Lower lobe of right lung (tissue), 2 donors: ENCODE measurements at regions not wholly inside any gene's neighbourhood (a gene's known extent, or its start where the extent isn't known, plus 50 kb on each side); places are given as distances from the start of the nearest gene placed in this dataset.

Source experiments
- ATAC-seq, 2 donors: fragments of 200-7000 bp; cut with Tn5 transposase; one replicate each; pipeline ENCODE4 v1.9.1; 2020 to 2022; ENCODE audit warnings: mild to moderate bottlenecking in 2 of 2, moderate library complexity in 2 of 2
- DNase-seq: peaks from one replicate; pipeline ENCODE4 v3.0.0-alpha.2; 2020
- H3K27ac ChIP-seq: fragments of 200-600 bp; one replicate; pipeline ENCODE4 v1.8.0; 2022
- H3K27me3 ChIP-seq: fragments of 200-600 bp; one replicate; pipeline ENCODE4 v1.8.0; 2022; ENCODE audit warnings: low read depth
- H3K36me3 ChIP-seq: fragments of 200-600 bp; one replicate; pipeline ENCODE4 v1.8.0; 2022; ENCODE audit warnings: mild to moderate bottlenecking
- H3K4me1 ChIP-seq: fragments of 200-600 bp; one replicate; pipeline ENCODE4 v1.8.0; 2022
- H3K4me3 ChIP-seq: fragments of 200-600 bp; one replicate; pipeline ENCODE4 v1.8.0; 2022; ENCODE audit warnings: mild to moderate bottlenecking
- H3K9me3 ChIP-seq: fragments of 200-600 bp; one replicate; pipeline ENCODE4 v1.8.0; 2022
- intact Hi-C: fragments of 100-400 bp; cut with DNase I; formaldehyde crosslinking; loops from one replicate; pipeline ENCODE4 v1.11.0; 2022
- TF ChIP-seq, protein P1 (sequence below): fragments of 200-600 bp; IDR thresholded peaks from one replicate; pipeline ENCODE4 v1.8.0; 2022; ENCODE audit warnings: antibody characterized with exemption, mild to moderate bottlenecking
- donor health status: DM: no; HTN: yes; CAD: no; lungs with severe emphysema.

DNA sequence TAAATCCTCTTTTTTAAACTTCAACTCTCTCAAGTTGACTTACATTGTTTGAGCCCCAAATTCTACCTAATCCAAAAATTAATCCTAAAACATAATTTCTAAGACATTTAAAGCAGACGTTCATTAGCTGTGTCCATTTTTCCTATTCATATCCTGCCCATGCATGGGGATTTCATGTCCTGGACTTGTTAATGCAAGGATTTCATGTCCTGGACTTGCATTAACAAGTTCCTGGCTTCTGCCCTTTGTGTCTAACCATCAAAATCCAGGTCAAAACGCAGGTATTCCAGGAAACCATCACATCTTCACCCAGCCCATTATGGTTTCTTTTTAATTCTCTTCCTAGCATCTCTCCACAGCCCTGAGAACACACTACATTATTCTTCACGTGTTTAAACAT lies 454.9 kb downstream of the KLF5 start:
- TF ChIP-seq, protein P1, sequence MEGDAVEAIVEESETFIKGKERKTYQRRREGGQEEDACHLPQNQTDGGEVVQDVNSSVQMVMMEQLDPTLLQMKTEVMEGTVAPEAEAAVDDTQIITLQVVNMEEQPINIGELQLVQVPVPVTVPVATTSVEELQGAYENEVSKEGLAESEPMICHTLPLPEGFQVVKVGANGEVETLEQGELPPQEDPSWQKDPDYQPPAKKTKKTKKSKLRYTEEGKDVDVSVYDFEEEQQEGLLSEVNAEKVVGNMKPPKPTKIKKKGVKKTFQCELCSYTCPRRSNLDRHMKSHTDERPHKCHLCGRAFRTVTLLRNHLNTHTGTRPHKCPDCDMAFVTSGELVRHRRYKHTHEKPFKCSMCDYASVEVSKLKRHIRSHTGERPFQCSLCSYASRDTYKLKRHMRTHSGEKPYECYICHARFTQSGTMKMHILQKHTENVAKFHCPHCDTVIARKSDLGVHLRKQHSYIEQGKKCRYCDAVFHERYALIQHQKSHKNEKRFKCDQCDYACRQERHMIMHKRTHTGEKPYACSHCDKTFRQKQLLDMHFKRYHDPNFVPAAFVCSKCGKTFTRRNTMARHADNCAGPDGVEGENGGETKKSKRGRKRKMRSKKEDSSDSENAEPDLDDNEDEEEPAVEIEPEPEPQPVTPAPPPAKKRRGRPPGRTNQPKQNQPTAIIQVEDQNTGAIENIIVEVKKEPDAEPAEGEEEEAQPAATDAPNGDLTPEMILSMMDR, result no peak
- no peak for ATAC-seq

DNA sequence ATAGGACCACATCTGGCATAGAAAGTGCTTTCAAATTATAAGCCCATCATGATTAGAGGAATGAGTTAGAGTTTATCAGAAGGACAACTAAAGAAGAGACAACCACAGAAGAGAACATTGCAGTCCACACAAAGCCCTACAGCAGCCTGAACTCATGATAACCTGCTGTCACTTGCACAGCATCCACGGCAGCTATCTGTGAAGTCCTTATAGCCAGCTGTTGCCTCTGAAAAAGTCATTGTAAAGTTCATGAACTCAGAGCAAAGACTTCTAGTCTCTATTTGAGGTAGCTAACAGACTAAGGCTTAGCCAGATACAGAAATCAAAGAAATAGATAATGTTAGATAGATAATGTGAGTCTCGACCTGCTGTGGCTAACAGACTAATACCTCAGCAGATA lies 450.0 kb downstream of the KLF5 start:
- DNase-seq, result no peak
- H3K4me1 ChIP-seq, result no peaks in the 10 kb centered on the region
- intact Hi-C loops, result no loop called here
- H3K36me3 ChIP-seq, result no peaks in the 10 kb centered on the region
- no peak overlapping the region for H3K4me3 ChIP-seq
- ATAC-seq, result no peak
- no peaks in the 10 kb centered on the region for H3K27me3 ChIP-seq
- H3K9me3 ChIP-seq, result no peaks in the 10 kb centered on the region
- TF ChIP-seq, protein P1, result no peak
- no peak overlapping the region for H3K27ac ChIP-seq

More for the DNA sequence above, 454.9 kb downstream of the KLF5 start:
- no peaks in the 10 kb centered on the region for H3K9me3 ChIP-seq
- no peak for DNase-seq
- H3K4me3 ChIP-seq, result no peak overlapping the region
- H3K27ac ChIP-seq, result no peak overlapping the region
- H3K36me3 ChIP-seq, result no peaks in the 10 kb centered on the region
- intact Hi-C loops, result no loop called here
- H3K27me3 ChIP-seq, result no peaks in the 10 kb centered on the region
- no peaks in the 10 kb centered on the region for H3K4me1 ChIP-seq

GRCh38 chr13:73505376-73505890 lies 446.6 kb downstream of the KLF5 start:
- no peak overlapping the region for H3K4me3 ChIP-seq
- DNase-seq, result no peak
- H3K27ac ChIP-seq, result no peak overlapping the region
- no peaks in the 10 kb centered on the region for H3K27me3 ChIP-seq
- H3K36me3 ChIP-seq, result no peaks in the 10 kb centered on the region
- no peaks in the 10 kb centered on the region for H3K9me3 ChIP-seq
- TF ChIP-seq, protein P1, result no peak
- intact Hi-C loops, result no loop called here
- H3K4me1 ChIP-seq, result no peaks in the 10 kb centered on the region
- ATAC-seq, result no peak

GRCh38 chr13:73499695-73500094 lies 440.9 kb downstream of the KLF5 start:
- H3K4me3 ChIP-seq, result no peak overlapping the region
- no peak overlapping the region for H3K27ac ChIP-seq
- H3K9me3 ChIP-seq, result no peaks in the 10 kb centered on the region
- DNase-seq, result no peak
- H3K4me1 ChIP-seq, result no peaks in the 10 kb centered on the region
- intact Hi-C loops, result no loop called here
- no peak for ATAC-seq
- no peaks in the 10 kb centered on the region for H3K27me3 ChIP-seq
- H3K36me3 ChIP-seq, result no peaks in the 10 kb centered on the region
- TF ChIP-seq, protein P1, result no peak

- Histone ChIP-seq H3K4me3 (no peak overlapping the region), H3K4me1 (no peaks in the 10 kb centered on the region), H3K27me3 (no peaks in the 10 kb centered on the region), H3K36me3 (no peaks in the 10 kb centered on the region), H3K9me3 (no peaks in the 10 kb centered on the region), H3K27ac (no peak overlapping the region)
- TF ChIP-seq, protein P1, result no peak
- ATAC-seq, result no peak
- DNase-seq, result no peak
- intact Hi-C loops, result no loop called here
Observed at GRCh38 chr13:73497430-73497829, 438.6 kb downstream of the KLF5 start.

GRCh38 chr13:73496711-73497110 lies 437.9 kb downstream of the KLF5 start:
- no peaks in the 10 kb centered on the region for H3K36me3 ChIP-seq
- intact Hi-C loops, result no loop called here
- H3K27me3 ChIP-seq, result no peaks in the 10 kb centered on the region
- no peak for DNase-seq
- H3K4me3 ChIP-seq, result no peak overlapping the region
- TF ChIP-seq, protein P1, result no peak
- H3K9me3 ChIP-seq, result no peaks in the 10 kb centered on the region
- H3K4me1 ChIP-seq, result no peaks in the 10 kb centered on the region
- ATAC-seq, result no peak
- no peak overlapping the region for H3K27ac ChIP-seq
